OCI-LY7 (cell line): ENCODE measurements at regions not wholly inside any gene's neighbourhood (a gene's known extent, or its start where the extent isn't known, plus 50 kb on each side); places are given as distances from the start of the nearest gene placed in this dataset.

ENCODE experiments used
- BruUV-seq: library from RNA; stranded (reverse); fragments of 400-500 nt; replicated peaks from 2 replicates; lab custom pipeline; 2021; lab: Mats Ljungman, UMichigan
- CTCF ChIA-PET: fragments of 300-600 bp; sonication (Branson Sonifier 250); formaldehyde crosslinking; loops from one replicate; lab custom pipeline; 2022; ENCODE audit warnings: antibody characterized with exemption; ENCODE audit not compliant: unreplicated experiment; lab: Charles Lee
- POLR2A ChIA-PET: fragments of 300-600 bp; sonication (Branson Sonifier 250); formaldehyde crosslinking; loops from one replicate; lab custom pipeline; 2022; ENCODE audit warnings: antibody characterized with exemption; lab: Charles Lee
- DNase-seq: peaks from one replicate; pipeline ENCODE4 v3.0.0-alpha.2; 2015; ENCODE audit warnings: low spot score
- H2AFZ ChIP-seq: fragments of 200-600 bp; sonication (generic), shearing (Covaris generic); 2 replicates; pipeline ENCODE4 v1.6.1; 2014; ENCODE audit warnings: mild to moderate bottlenecking, antibody characterized with exemption, low read length, moderate library complexity
- H3K27ac ChIP-seq: fragments of 200-600 bp; sonication (generic); 2 replicates; pipeline ENCODE4 v1.5.1; 2014; ENCODE audit warnings: mixed run types, low read depth, mild to moderate bottlenecking, moderate library complexity, low read length, inconsistent platforms; ENCODE audit not compliant: poor library complexity, severe bottlenecking
- H3K36me3 ChIP-seq: fragments of 200-600 bp; sonication (generic); 2 replicates; pipeline ENCODE4 v1.6.1; 2014; ENCODE audit warnings: mild to moderate bottlenecking, antibody characterized with exemption, low read length, moderate library complexity, mixed read lengths; ENCODE audit not compliant: insufficient read depth
- H3K4me1 ChIP-seq: fragments of 200-600 bp; sonication (generic); 2 replicates; pipeline ENCODE4 v1.5.1; 2014; ENCODE audit warnings: mild to moderate bottlenecking, low read length; ENCODE audit not compliant: insufficient read depth, poor library complexity, severe bottlenecking
- H3K4me2 ChIP-seq: fragments of 200-600 bp; sonication (generic); 2 replicates; pipeline ENCODE4 v1.6.1; 2014; ENCODE audit warnings: mild to moderate bottlenecking, low read length
- H3K4me3 ChIP-seq: fragments of 200-600 bp; sonication (generic); 2 replicates; pipeline ENCODE4 v1.5.1; 2014; ENCODE audit warnings: mild to moderate bottlenecking, low read depth, low read length; ENCODE audit not compliant: poor library complexity, severe bottlenecking
- H3K79me2 ChIP-seq: fragments of 200-600 bp; sonication (generic); 2 replicates; pipeline ENCODE4 v1.6.1; 2016; ENCODE audit warnings: low read depth, mild to moderate bottlenecking, low read length, moderate library complexity, mixed read lengths; ENCODE audit not compliant: insufficient read depth
- H3K9me2 ChIP-seq: fragments of 200-600 bp; sonication (generic); 2 replicates; pipeline ENCODE4 v1.6.1; 2016; ENCODE audit warnings: mild to moderate bottlenecking, low read length, mixed read lengths; ENCODE audit not compliant: insufficient read depth
- H3K9me3 ChIP-seq: fragments of 200-600 bp; sonication (generic); 2 replicates; pipeline ENCODE4 v1.6.1; 2014; ENCODE audit warnings: mild to moderate bottlenecking, mixed run types, low read length, mixed read lengths
- H4K20me1 ChIP-seq: fragments of 200-600 bp; sonication (generic); 2 replicates; pipeline ENCODE4 v1.6.1; 2014; ENCODE audit warnings: mild to moderate bottlenecking, antibody characterized with exemption, low read length, moderate library complexity, mixed read lengths; ENCODE audit not compliant: insufficient read depth
- EZH2phosphoT487 ChIP-seq: fragments of 200-600 bp; sonication (generic); IDR thresholded peaks from 2 replicates; pipeline ENCODE4 v1.6.1; 2018; ENCODE audit warnings: low read depth, borderline replicate concordance, mild to moderate bottlenecking, mixed run types, antibody characterized with exemption, low read length, moderate library complexity, mixed read lengths
- intact Hi-C: fragments of 100-400 bp; cut with micrococcal nuclease; formaldehyde crosslinking; loops from one replicate; pipeline ENCODE4 v1.10.0; 2022; ENCODE audit not compliant: unreplicated experiment
- TF ChIP-seq, protein P1 (sequence below): fragments of 200-600 bp; sonication (generic); conservative IDR thresholded peaks from 2 replicates; pipeline ENCODE4 v1.5.1; 2014; ENCODE audit warnings: mild to moderate bottlenecking, antibody characterized with exemption, low read length, moderate library complexity, mixed read lengths

DNA sequence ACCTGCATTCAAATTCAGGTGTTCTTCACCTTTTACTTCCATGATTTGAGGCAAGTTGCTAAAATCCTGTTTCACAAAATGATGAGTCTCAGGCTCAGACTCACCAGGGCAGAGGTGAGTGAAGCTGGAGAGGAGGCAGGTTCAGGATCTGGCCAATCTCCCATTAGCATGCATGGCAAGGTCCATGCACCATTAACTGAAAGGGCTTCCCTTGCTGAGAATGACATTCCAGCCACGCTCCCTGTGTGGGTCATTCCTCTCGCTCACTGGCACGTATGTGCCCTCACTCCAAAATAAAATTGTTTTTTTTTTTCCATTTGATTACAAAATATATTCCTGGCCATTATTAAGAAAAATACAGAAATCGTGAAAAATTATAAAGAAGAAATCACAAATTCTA is 257.6 kb downstream of the C12orf75 start:
- Histone ChIP-seq H3K4me2 (no peak overlapping the region), H4K20me1 (no peaks in the 10 kb centered on the region), H3K36me3 (no peaks in the 10 kb centered on the region), H3K9me2 (no peaks in the 10 kb centered on the region), H3K4me3 (no peak overlapping the region), H3K4me1 (no peaks in the 10 kb centered on the region), H2AFZ (no peak overlapping the region), H3K9me3 (no peaks in the 10 kb centered on the region), H3K79me2 (no peaks in the 10 kb centered on the region), H3K27ac (no peak overlapping the region)
- no peak for DNase-seq
- no TSS peak for BruUV-seq
- TF ChIP-seq, protein P1, sequence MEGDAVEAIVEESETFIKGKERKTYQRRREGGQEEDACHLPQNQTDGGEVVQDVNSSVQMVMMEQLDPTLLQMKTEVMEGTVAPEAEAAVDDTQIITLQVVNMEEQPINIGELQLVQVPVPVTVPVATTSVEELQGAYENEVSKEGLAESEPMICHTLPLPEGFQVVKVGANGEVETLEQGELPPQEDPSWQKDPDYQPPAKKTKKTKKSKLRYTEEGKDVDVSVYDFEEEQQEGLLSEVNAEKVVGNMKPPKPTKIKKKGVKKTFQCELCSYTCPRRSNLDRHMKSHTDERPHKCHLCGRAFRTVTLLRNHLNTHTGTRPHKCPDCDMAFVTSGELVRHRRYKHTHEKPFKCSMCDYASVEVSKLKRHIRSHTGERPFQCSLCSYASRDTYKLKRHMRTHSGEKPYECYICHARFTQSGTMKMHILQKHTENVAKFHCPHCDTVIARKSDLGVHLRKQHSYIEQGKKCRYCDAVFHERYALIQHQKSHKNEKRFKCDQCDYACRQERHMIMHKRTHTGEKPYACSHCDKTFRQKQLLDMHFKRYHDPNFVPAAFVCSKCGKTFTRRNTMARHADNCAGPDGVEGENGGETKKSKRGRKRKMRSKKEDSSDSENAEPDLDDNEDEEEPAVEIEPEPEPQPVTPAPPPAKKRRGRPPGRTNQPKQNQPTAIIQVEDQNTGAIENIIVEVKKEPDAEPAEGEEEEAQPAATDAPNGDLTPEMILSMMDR = no peak
- no peak for TF ChIP-seq EZH2phosphoT487
- CTCF ChIA-PET = no interaction called here
- intact Hi-C loops = no loop called here
- POLR2A ChIA-PET = interaction anchor here (0.8 kb wide), 1 partner anchor 1584 kb away, joined by 3 read pairs; no protein-coding TSS in a partner anchor

DNA sequence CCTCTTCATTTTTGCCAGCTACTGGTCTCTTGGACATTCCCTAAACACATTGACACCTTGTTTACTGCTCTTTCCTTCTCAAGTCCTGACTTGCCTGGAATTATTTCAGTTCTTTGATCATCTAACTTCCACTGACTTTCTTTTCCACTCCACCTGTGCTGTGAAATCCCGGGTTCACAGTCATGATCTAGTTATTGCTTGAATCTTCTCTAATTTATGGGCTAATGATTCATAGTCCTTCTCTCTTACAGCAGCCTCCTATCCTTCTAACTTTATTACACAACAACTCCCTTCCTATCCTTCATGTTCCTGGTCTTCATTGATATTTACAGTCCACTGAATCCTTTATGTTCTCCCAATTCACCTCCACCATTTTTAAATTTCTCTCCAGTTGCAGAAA is 260.1 kb downstream of the C12orf75 start:
- DNase-seq = no peak
- no peaks in the 10 kb centered on the region for H3K9me3 ChIP-seq
- H3K36me3 ChIP-seq = no peaks in the 10 kb centered on the region
- no peak overlapping the region for H2AFZ ChIP-seq
- H3K4me1 ChIP-seq = no peaks in the 10 kb centered on the region
- intact Hi-C loops = no loop called here
- H3K27ac ChIP-seq = no peak overlapping the region
- ChIA-PET POLR2A (interaction anchor here (0.5 kb wide), 1 partner anchor 10 kb away, joined by 3 read pairs; no protein-coding TSS in a partner anchor), CTCF (no interaction called here)
- H3K4me2 ChIP-seq = no peak overlapping the region
- no peak overlapping the region for H3K4me3 ChIP-seq
- no peaks in the 10 kb centered on the region for H3K79me2 ChIP-seq
- TF ChIP-seq, protein P1 = no peak
- no peak for TF ChIP-seq EZH2phosphoT487
- no peaks in the 10 kb centered on the region for H3K9me2 ChIP-seq
- no TSS peak for BruUV-seq
- H4K20me1 ChIP-seq = no peaks in the 10 kb centered on the region

DNA sequence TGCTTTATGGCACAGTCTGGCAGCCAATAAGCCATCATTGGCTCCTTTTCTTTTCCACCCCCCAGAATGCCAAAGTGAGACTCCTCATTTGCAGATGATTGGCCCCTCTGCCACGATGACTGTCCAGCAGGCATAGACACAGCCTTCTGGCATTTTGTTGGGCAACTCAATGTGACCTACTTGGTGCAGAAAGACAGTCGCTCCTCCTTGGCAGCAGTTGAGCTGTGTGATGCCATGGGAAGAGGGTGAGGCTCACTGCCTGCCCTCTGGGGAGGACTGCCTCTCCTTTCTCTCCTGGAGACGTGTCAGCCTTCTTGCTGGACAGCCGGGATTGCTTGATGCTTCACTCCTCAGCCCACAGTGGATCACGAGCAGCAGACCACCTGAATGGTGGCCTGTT is 264.9 kb downstream of the C12orf75 start:
- DNase-seq = no peak
- H3K79me2 ChIP-seq = no peaks in the 10 kb centered on the region
- no peak overlapping the region for H2AFZ ChIP-seq
- intact Hi-C loops = no loop called here
- TF ChIP-seq, protein P1 = no peak
- TF ChIP-seq EZH2phosphoT487 = no peak
- no peaks in the 10 kb centered on the region for H4K20me1 ChIP-seq
- H3K4me2 ChIP-seq = no peak overlapping the region
- no TSS peak for BruUV-seq
- H3K27ac ChIP-seq = no peak overlapping the region
- H3K36me3 ChIP-seq = no peaks in the 10 kb centered on the region
- CTCF ChIA-PET = no interaction called here
- H3K4me3 ChIP-seq = no peak overlapping the region
- POLR2A ChIA-PET = no interaction called here
- H3K9me3 ChIP-seq = no peaks in the 10 kb centered on the region
- H3K9me2 ChIP-seq = no peaks in the 10 kb centered on the region
- no peaks in the 10 kb centered on the region for H3K4me1 ChIP-seq
